A673 (cell line): ENCODE measurements at regions not wholly inside any gene's neighbourhood (a gene's known extent, or its start where the extent isn't known, plus 50 kb on each side); places are given as distances from the start of the nearest gene placed in this dataset.

ENCODE experiments used
- BruUV-seq: library from RNA; stranded (reverse); fragments of 400-500 nt; replicated peaks from 2 replicates; lab custom pipeline; 2021; lab: Mats Ljungman, UMichigan
- CTCF ChIA-PET: fragments of 300-600 bp; sonication (Branson Sonifier 250); formaldehyde crosslinking; loops from one replicate; lab custom pipeline; 2022; ENCODE audit warnings: antibody characterized with exemption; lab: Charles Lee
- POLR2A ChIA-PET: fragments of 300-600 bp; sonication (Branson Sonifier 250); formaldehyde crosslinking; loops from one replicate; lab custom pipeline; 2022; ENCODE audit warnings: antibody characterized with exemption; ENCODE audit not compliant: low non-redundant PET; lab: Charles Lee
- DNase-seq: peaks from one replicate; pipeline ENCODE4 v3.0.0-alpha.2; 2015; ENCODE audit warnings: low spot score
- H3K27ac ChIP-seq: fragments of 200-600 bp; sonication (generic); 2 replicates; pipeline ENCODE4 v1.5.1; 2016; ENCODE audit warnings: mixed run types, low read depth, mild to moderate bottlenecking, mixed read lengths, antibody characterized with exemption, low read length; ENCODE audit not compliant: poor library complexity, severe bottlenecking
- H3K27me3 ChIP-seq: fragments of 200-600 bp; sonication (generic); replicated peaks from 2 replicates; pipeline ENCODE4 v1.6.1; 2017; ENCODE audit warnings: mixed run types, low read depth, mild to moderate bottlenecking, mixed read lengths, antibody characterized with exemption, low read length; ENCODE audit not compliant: insufficient read depth, poor library complexity
- H3K36me3 ChIP-seq: fragments of 200-600 bp; sonication (generic); 2 replicates; pipeline ENCODE4 v1.6.1; 2016; ENCODE audit warnings: mixed run types, mild to moderate bottlenecking, mixed read lengths, antibody characterized with exemption, low read length; ENCODE audit not compliant: insufficient read depth, poor library complexity, severe bottlenecking
- H3K4me1 ChIP-seq: fragments of 200-600 bp; sonication (generic); 2 replicates; pipeline ENCODE4 v1.6.1; 2017; ENCODE audit warnings: mixed run types, mild to moderate bottlenecking, mixed read lengths, antibody characterized with exemption, low read length; ENCODE audit not compliant: insufficient read depth, poor library complexity, severe bottlenecking
- H3K4me3 ChIP-seq: fragments of 200-600 bp; sonication (generic); 2 replicates; pipeline ENCODE4 v1.5.1; 2016; ENCODE audit warnings: low read depth, mixed run types, mild to moderate bottlenecking, mixed read lengths, low read length; ENCODE audit not compliant: poor library complexity, severe bottlenecking
- H3K9me3 ChIP-seq: fragments of 200-600 bp; sonication (generic); 2 replicates; pipeline ENCODE4 v1.6.1; 2016; ENCODE audit warnings: mixed run types, low read depth, mild to moderate bottlenecking, mixed read lengths, antibody characterized with exemption, low read length; ENCODE audit not compliant: poor library complexity, severe bottlenecking
- EZH2 ChIP-seq: fragments of 200-600 bp; sonication (generic); IDR thresholded peaks from 2 replicates; pipeline ENCODE4 v1.6.1; 2017; ENCODE audit warnings: borderline replicate concordance, low read depth, mild to moderate bottlenecking, mixed read lengths, antibody characterized with exemption, low read length; ENCODE audit not compliant: poor library complexity, severe bottlenecking
- intact Hi-C: fragments of 100-400 bp; cut with micrococcal nuclease; formaldehyde crosslinking; loops from one replicate; pipeline ENCODE4 v1.10.0; 2022; ENCODE audit not compliant: unreplicated experiment
- TF ChIP-seq, protein P1 (sequence below): fragments of 300-800, 200-600 bp; sonication (generic); conservative IDR thresholded peaks from 2 replicates; pipeline ENCODE4 v1.5.1; 2017; ENCODE audit warnings: low read depth, mild to moderate bottlenecking, antibody characterized with exemption, low read length, moderate library complexity, mixed read lengths

DNA sequence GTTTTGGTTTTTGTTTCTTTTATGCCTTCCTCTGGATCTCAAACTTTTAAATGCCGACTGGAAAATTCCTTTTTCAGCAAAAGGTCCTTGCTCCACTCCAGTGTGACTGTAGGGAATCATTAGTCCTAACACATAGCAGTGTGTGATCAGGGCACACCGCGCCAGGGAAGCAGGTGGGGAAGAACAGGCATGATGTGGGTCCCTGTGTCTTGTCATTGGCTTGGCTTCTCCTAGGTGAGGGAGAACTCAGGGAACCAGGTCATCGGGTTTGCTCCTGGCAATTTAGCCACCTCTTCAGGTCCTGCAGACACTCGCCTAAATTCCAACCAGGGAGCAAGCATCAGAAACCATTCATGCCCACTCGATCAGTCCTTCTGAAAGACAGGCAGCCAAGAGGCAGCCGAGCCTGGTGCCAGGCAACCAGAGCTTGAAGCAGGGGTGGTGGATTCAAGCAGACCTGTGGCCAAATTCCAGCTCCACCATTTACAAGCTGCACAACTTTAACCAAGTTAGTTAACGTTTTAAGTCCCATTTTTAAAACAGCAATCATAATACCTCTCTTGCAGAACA lies 514.2 kb downstream of the BNC2 start:
- intact Hi-C loops = no loop called here
- CTCF ChIA-PET = no interaction called here

DNA sequence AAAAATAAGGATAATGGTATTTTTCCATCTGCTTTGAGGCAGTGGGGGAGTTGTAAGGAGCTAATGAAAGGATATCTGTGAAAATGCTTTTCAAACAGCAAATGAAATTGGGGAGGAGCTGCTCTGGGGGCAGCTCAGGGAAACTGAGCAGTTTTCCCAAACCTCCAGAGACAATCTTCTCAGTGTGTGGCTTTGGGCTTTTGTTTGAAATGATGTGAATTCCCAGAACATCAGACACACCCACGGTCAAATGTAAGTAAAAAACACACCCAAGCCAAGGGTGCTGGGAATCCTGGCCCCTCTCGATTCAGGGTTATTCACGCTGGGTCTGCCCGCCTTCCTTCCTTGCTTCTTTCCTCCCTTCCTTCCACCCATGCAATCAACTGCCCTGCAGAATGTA lies 512.6 kb downstream of the BNC2 start:
- ChIA-PET POLR2A (no interaction called here), CTCF (no interaction called here)
- TF ChIP-seq EZH2 = no peak
- TF ChIP-seq, protein P1, sequence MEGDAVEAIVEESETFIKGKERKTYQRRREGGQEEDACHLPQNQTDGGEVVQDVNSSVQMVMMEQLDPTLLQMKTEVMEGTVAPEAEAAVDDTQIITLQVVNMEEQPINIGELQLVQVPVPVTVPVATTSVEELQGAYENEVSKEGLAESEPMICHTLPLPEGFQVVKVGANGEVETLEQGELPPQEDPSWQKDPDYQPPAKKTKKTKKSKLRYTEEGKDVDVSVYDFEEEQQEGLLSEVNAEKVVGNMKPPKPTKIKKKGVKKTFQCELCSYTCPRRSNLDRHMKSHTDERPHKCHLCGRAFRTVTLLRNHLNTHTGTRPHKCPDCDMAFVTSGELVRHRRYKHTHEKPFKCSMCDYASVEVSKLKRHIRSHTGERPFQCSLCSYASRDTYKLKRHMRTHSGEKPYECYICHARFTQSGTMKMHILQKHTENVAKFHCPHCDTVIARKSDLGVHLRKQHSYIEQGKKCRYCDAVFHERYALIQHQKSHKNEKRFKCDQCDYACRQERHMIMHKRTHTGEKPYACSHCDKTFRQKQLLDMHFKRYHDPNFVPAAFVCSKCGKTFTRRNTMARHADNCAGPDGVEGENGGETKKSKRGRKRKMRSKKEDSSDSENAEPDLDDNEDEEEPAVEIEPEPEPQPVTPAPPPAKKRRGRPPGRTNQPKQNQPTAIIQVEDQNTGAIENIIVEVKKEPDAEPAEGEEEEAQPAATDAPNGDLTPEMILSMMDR = no peak
- H3K27me3 ChIP-seq = no peaks in the 10 kb centered on the region
- no peak overlapping the region for H3K4me3 ChIP-seq
- H3K4me1 ChIP-seq = no peaks in the 10 kb centered on the region
- intact Hi-C loops = no loop called here
- DNase-seq = no peak
- no peaks in the 10 kb centered on the region for H3K36me3 ChIP-seq
- H3K27ac ChIP-seq = no peak overlapping the region
- H3K9me3 ChIP-seq = no peaks in the 10 kb centered on the region
- no TSS peak for BruUV-seq

More for the DNA sequence above, 514.2 kb downstream of the BNC2 start:
- no peak for TF ChIP-seq EZH2
- TF ChIP-seq, protein P1 = no peak
- Histone ChIP-seq H3K4me3 (no peak overlapping the region), H3K27ac (no peak overlapping the region), H3K27me3 (no peaks in the 10 kb centered on the region), H3K4me1 (no peaks in the 10 kb centered on the region), H3K36me3 (no peaks in the 10 kb centered on the region), H3K9me3 (no peaks in the 10 kb centered on the region)
- no peak for DNase-seq
- POLR2A ChIA-PET = no interaction called here
- BruUV-seq = no TSS peak

- no peak for TF ChIP-seq EZH2
- TF ChIP-seq, protein P1 = no peak
- H3K4me1 ChIP-seq = no peaks in the 10 kb centered on the region
- no peak overlapping the region for H3K27ac ChIP-seq
- H3K36me3 ChIP-seq = no peaks in the 10 kb centered on the region
- BruUV-seq = no TSS peak
- intact Hi-C loops = no loop called here
- CTCF ChIA-PET = no interaction called here
- DNase-seq = no peak
- POLR2A ChIA-PET = no interaction called here
- no peaks in the 10 kb centered on the region for H3K9me3 ChIP-seq
- no peak overlapping the region for H3K4me3 ChIP-seq
- H3K27me3 ChIP-seq = no peaks in the 10 kb centered on the region
Observed at GRCh38 chr9:16358751-16359150, 511.7 kb downstream of the BNC2 start.
